ENCODE measurements at regions not wholly inside any gene's neighbourhood (a gene's known extent, or its start where the extent isn't known, plus 50 kb on each side); places are given as distances from the start of the nearest gene placed in this dataset.

DNA sequence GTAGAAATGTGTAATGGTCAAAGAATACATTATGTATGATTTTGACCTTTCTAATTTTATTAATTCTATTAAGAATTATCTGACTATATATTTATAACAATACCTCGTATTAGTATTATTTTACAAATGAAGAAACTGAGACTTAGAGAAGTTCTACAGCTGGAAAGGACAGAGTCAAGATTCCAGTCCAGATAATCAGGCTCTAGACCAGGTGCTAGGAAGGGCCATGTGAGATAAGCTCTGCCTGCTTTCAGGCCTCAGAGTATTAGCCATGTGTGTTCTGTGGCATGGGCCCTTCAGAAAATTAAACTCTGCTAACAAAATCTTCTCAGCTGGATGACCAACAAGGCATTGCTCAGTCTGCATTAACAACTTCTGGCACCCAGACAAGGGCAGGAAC, 87.5 kb downstream of the CD200R1L start:
- WGBS, 2 experiments (ENCODE audit: extremely low coverage in 2 of 2, insufficient read length in 1 of 2), result no CpG with 5 or more reads among the region's 1 CpG
- H3K9me1 ChIP-seq (ENCODE audit: insufficient read depth, low read length), result no peaks in the 10 kb centered on the region
- no peak overlapping the region for H2BK5ac ChIP-seq (ENCODE audit: low read depth, low read length, poor library complexity, severe bottlenecking)
- H4K8ac ChIP-seq (ENCODE audit: low read depth in 2 of 2, low read length in 2 of 2), result no peak overlapping the region
- ATAC-seq (ENCODE audit: low read depth) (no peak), DNase-seq (no peak)
- no peaks in the 10 kb centered on the region for H3K9me3 ChIP-seq (ENCODE audit: control insufficient read depth, insufficient read depth, low read length)
- no peak overlapping the region for H2AK9ac ChIP-seq (replicated peaks; ENCODE audit: low read depth, low read length, poor library complexity)
- H3K4ac ChIP-seq (ENCODE audit: low read depth, low read length), result no peak overlapping the region
- H3K36me3 ChIP-seq (ENCODE audit: control insufficient read depth, insufficient read depth, low read length), result no peaks in the 10 kb centered on the region
- H3K18ac ChIP-seq (ENCODE audit: low read depth, low read length), result no peak overlapping the region
- H2AFZ ChIP-seq (replicated peaks; ENCODE audit: low read length, poor library complexity), result peak overlapping the region; percentile 18
- H3K14ac ChIP-seq (replicated peaks; ENCODE audit: low read depth, low read length), result no peak overlapping the region
- no peak overlapping the region for H2AK5ac ChIP-seq (ENCODE audit: low read depth, low read length)
- no peaks in the 10 kb centered on the region for H3K79me1 ChIP-seq (ENCODE audit: low read depth in 1 of 2, low read length in 2 of 2)
- no peak overlapping the region for H3K9ac ChIP-seq (ENCODE audit: low read depth, low read length)
- H3K4me2 ChIP-seq (ENCODE audit: low read depth, low read length), result no peak overlapping the region
- TF ChIP-seq, protein P1, sequence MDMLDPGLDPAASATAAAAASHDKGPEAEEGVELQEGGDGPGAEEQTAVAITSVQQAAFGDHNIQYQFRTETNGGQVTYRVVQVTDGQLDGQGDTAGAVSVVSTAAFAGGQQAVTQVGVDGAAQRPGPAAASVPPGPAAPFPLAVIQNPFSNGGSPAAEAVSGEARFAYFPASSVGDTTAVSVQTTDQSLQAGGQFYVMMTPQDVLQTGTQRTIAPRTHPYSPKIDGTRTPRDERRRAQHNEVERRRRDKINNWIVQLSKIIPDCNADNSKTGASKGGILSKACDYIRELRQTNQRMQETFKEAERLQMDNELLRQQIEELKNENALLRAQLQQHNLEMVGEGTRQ (IDR thresholded peaks at IDR 0.05; ENCODE audit: low read depth, low read length), result no peak
- TF ChIP-seq, protein P2, sequence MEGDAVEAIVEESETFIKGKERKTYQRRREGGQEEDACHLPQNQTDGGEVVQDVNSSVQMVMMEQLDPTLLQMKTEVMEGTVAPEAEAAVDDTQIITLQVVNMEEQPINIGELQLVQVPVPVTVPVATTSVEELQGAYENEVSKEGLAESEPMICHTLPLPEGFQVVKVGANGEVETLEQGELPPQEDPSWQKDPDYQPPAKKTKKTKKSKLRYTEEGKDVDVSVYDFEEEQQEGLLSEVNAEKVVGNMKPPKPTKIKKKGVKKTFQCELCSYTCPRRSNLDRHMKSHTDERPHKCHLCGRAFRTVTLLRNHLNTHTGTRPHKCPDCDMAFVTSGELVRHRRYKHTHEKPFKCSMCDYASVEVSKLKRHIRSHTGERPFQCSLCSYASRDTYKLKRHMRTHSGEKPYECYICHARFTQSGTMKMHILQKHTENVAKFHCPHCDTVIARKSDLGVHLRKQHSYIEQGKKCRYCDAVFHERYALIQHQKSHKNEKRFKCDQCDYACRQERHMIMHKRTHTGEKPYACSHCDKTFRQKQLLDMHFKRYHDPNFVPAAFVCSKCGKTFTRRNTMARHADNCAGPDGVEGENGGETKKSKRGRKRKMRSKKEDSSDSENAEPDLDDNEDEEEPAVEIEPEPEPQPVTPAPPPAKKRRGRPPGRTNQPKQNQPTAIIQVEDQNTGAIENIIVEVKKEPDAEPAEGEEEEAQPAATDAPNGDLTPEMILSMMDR (conservative IDR thresholded peaks at IDR 0.05; ENCODE audit: low read depth, low read length), result no peak
- TF ChIP-seq MAZ (IDR thresholded peaks at IDR 0.05; ENCODE audit: borderline replicate concordance, low read depth, low read length) (no peak), MXI1 (IDR thresholded peaks at IDR 0.05; ENCODE audit: borderline replicate concordance, low read depth, low read length) (no peak)
- TF ChIP-seq, protein P3, sequence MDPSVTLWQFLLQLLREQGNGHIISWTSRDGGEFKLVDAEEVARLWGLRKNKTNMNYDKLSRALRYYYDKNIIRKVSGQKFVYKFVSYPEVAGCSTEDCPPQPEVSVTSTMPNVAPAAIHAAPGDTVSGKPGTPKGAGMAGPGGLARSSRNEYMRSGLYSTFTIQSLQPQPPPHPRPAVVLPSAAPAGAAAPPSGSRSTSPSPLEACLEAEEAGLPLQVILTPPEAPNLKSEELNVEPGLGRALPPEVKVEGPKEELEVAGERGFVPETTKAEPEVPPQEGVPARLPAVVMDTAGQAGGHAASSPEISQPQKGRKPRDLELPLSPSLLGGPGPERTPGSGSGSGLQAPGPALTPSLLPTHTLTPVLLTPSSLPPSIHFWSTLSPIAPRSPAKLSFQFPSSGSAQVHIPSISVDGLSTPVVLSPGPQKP (IDR thresholded peaks at IDR 0.05; ENCODE audit: borderline replicate concordance, low read depth, low read length), result no peak
- no peak overlapping the region; the same call in 1 of the 2 replicates for H2BK120ac ChIP-seq (ENCODE audit: low read depth, low read length)
- intact Hi-C loops (cut with micrococcal nuclease), result no loop called here
- POLR2A ChIA-PET (ENCODE audit: unreplicated experiment), result no interaction called here
- H3K27ac ChIP-seq (ENCODE audit: insufficient read depth, low read length), result no peak overlapping the region
- H4K20me1 ChIP-seq (ENCODE audit: insufficient read depth, low read length), result no peaks in the 10 kb centered on the region
- H3K4me3 ChIP-seq (ENCODE audit: insufficient read depth, low read depth, low read length), result no peak overlapping the region
- BruUV-seq (replicated peaks), result no TSS peak
- no peaks in the 10 kb centered on the region for H3K27me3 ChIP-seq (ENCODE audit: control insufficient read depth, insufficient read depth, low read length)
- no peak overlapping the region for H4K91ac ChIP-seq (ENCODE audit: insufficient read depth, low read depth, low read length)
- no peak overlapping the region for H4K5ac ChIP-seq (ENCODE audit: low read depth, low read length)
- CTCF ChIA-PET, result interaction anchor here (0.8 kb wide), 1 partner anchor 139 kb away, joined by 3 read pairs; no protein-coding TSS in a partner anchor
- dilution Hi-C loops (cut with HindIII; ENCODE audit: low sequenced_read_pairs, unreplicated experiment), result no loop called here
- H3K56ac ChIP-seq (ENCODE audit: extremely low read depth, insufficient read depth, low read length), result no peak overlapping the region
- no peak overlapping the region for H2BK20ac ChIP-seq (ENCODE audit: low read depth, low read length)
- H2BK15ac ChIP-seq (ENCODE audit: low read depth, low read length), result no peak overlapping the region
- in situ Hi-C loops (cut with MboI; ENCODE audit: low sequenced_read_pairs), result no loop called here
- H3K4me1 ChIP-seq (ENCODE audit: control insufficient read depth, insufficient read depth, low read length), result no peaks in the 10 kb centered on the region
- H3K23ac ChIP-seq (ENCODE audit: low read depth, low read length), result no peak overlapping the region

Data from IMR-90 (cell line).